ENCODE measurements at regions not wholly inside any gene's neighbourhood (a gene's known extent, or its start where the extent isn't known, plus 50 kb on each side); places are given as distances from the start of the nearest gene placed in this dataset.

DNA sequence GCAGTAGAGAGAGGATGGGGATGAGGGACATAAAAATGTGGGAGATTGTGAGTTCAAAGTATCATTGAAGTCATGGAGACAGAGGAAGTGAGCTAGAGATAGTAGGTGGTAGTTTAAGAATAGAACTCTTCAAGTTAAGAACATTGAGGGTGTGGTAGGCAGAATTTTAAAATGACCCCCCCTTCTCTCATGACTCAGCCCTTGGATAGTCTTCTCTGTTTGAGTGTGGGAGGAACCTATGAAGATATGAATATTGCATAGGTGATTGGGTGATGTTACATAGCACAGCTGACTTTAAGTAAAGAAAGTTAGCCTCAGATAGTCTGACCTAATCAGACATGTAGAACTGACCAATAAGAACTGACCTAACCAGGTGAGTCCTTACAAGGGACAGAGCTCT is 418.6 kb downstream of the FOXO1 start:
- TF ChIP-seq, protein P1, sequence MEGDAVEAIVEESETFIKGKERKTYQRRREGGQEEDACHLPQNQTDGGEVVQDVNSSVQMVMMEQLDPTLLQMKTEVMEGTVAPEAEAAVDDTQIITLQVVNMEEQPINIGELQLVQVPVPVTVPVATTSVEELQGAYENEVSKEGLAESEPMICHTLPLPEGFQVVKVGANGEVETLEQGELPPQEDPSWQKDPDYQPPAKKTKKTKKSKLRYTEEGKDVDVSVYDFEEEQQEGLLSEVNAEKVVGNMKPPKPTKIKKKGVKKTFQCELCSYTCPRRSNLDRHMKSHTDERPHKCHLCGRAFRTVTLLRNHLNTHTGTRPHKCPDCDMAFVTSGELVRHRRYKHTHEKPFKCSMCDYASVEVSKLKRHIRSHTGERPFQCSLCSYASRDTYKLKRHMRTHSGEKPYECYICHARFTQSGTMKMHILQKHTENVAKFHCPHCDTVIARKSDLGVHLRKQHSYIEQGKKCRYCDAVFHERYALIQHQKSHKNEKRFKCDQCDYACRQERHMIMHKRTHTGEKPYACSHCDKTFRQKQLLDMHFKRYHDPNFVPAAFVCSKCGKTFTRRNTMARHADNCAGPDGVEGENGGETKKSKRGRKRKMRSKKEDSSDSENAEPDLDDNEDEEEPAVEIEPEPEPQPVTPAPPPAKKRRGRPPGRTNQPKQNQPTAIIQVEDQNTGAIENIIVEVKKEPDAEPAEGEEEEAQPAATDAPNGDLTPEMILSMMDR (IDR thresholded peaks at IDR 0.05), result no peak
- TF ChIP-seq POLR2A (IDR thresholded peaks at IDR 0.05), result no peak
